Astrocyte (in vitro differentiated cells and primary cell): ENCODE measurements at regions not wholly inside any gene's neighbourhood (a gene's known extent, or its start where the extent isn't known, plus 50 kb on each side); places are given as distances from the start of the nearest gene placed in this dataset.

ENCODE experiments used
- CTCF ChIP-seq: IDR thresholded peaks from 2 replicates; pipeline ENCODE4 v1.5.1; 2011; ENCODE audit warnings: low read depth, mild to moderate bottlenecking, inconsistent platforms, low read length, moderate library complexity; ENCODE audit not compliant: insufficient read depth
- EZH2 ChIP-seq: IDR thresholded peaks from 2 replicates; pipeline ENCODE4 v1.6.1; 2012; ENCODE audit warnings: mild to moderate bottlenecking, low read length, inconsistent platforms; ENCODE audit not compliant: insufficient read depth

GRCh38 chr1:98369463-98369862 lies 292.1 kb upstream of the SNX7 start:
- TF ChIP-seq CTCF (no peak), EZH2 (no peak)
